GM23338 (cell line): ENCODE measurements at regions not wholly inside any gene's neighbourhood (a gene's known extent, or its start where the extent isn't known, plus 50 kb on each side); places are given as distances from the start of the nearest gene placed in this dataset.

Experiments
- ATAC-seq: fragments of 200-7000 bp; cut with Tn5 transposase; 3 replicates; pipeline ENCODE4 v1.9.1; 2020
- DNase-seq: peaks from one replicate; pipeline ENCODE4 v3.0.0-alpha.2; 2015; ENCODE audit warnings: low spot score
- H2AFZ ChIP-seq: fragments of 200-600 bp; sonication (generic); 2 replicates; pipeline ENCODE4 v1.8.0; 2016; ENCODE audit warnings: antibody characterized with exemption, mild to moderate bottlenecking, moderate library complexity
- H3F3A ChIP-seq: fragments of 200-600 bp; sonication (generic); replicated peaks from 2 replicates; pipeline ENCODE4 v1.8.0; 2017; ENCODE audit warnings: antibody characterized with exemption, mixed run types, low read depth
- H3K27ac ChIP-seq: fragments of 200-600 bp; sonication (generic); 2 replicates; pipeline ENCODE4 v1.6.1; 2016; ENCODE audit warnings: low read depth
- H3K27me3 ChIP-seq: fragments of 200-600 bp; sonication (generic); 2 replicates; pipeline ENCODE4 v1.8.0; 2016; ENCODE audit warnings: mild to moderate bottlenecking, mixed run types, moderate library complexity; ENCODE audit not compliant: insufficient read depth
- H3K36me3 ChIP-seq: fragments of 200-600 bp; sonication (generic); 2 replicates; pipeline ENCODE4 v1.8.0; 2016; ENCODE audit warnings: mild to moderate bottlenecking; ENCODE audit not compliant: insufficient read depth
- H3K4me1 ChIP-seq: fragments of 200-600 bp; sonication (generic); 2 replicates; pipeline ENCODE4 v1.8.0; 2016; ENCODE audit warnings: mild to moderate bottlenecking, moderate library complexity; ENCODE audit not compliant: insufficient read depth
- H3K4me2 ChIP-seq: fragments of 200-600 bp; sonication (generic); 2 replicates; pipeline ENCODE4 v1.7.1; 2017; ENCODE audit warnings: mixed run types
- H3K4me3 ChIP-seq: fragments of 200-600 bp; sonication (generic); 2 replicates; pipeline ENCODE4 v1.6.1; 2016; ENCODE audit warnings: mixed run types
- H3K79me2 ChIP-seq: fragments of 200-600 bp; sonication (generic); replicated peaks from 2 replicates; pipeline ENCODE4 v1.8.0; 2017; ENCODE audit warnings: mild to moderate bottlenecking; ENCODE audit not compliant: insufficient read depth
- H3K9me2 ChIP-seq: fragments of 200-600 bp; sonication (generic); 2 replicates; pipeline ENCODE4 v1.8.0; 2017; ENCODE audit not compliant: insufficient read depth
- H4K20me1 ChIP-seq: fragments of 200-600 bp; sonication (generic); replicated peaks from 2 replicates; pipeline ENCODE4 v1.8.0; 2017; ENCODE audit warnings: mild to moderate bottlenecking; ENCODE audit not compliant: insufficient read depth
- H3K27ac Mint-ChIP-seq: 2 replicates; pipeline ENCODE4 v1.8.0; 2020; ENCODE audit warnings: inconsistent platforms, mild to moderate bottlenecking, moderate library complexity, mixed read lengths
- H3K27me3 Mint-ChIP-seq: 3 replicates; pipeline ENCODE4 v1.8.0; 2022; ENCODE audit warnings: low read depth, mild to moderate bottlenecking, moderate library complexity, mixed read lengths, inconsistent platforms; ENCODE audit not compliant: insufficient read depth, poor library complexity
- H3K36me3 Mint-ChIP-seq: 3 replicates; pipeline ENCODE4 v1.8.0; 2021; ENCODE audit warnings: low read depth, mild to moderate bottlenecking, inconsistent platforms, moderate library complexity, mixed read lengths
- H3K4me1 Mint-ChIP-seq: 3 replicates; pipeline ENCODE4 v1.8.0; 2020; ENCODE audit warnings: mild to moderate bottlenecking, inconsistent platforms, mixed read lengths
- H3K4me3 Mint-ChIP-seq: 3 replicates; pipeline ENCODE4 v1.8.0; 2021; ENCODE audit warnings: moderate library complexity, mild to moderate bottlenecking, inconsistent platforms, mixed read lengths
- H3K9me3 Mint-ChIP-seq: 3 replicates; pipeline ENCODE4 v1.8.0; 2020; ENCODE audit warnings: moderate library complexity, mild to moderate bottlenecking, inconsistent platforms, mixed read lengths
- CREB1 ChIP-seq: fragments of 250-450 bp; sonication (Bioruptor Pico); IDR thresholded peaks from 2 replicates; pipeline ENCODE4 v1.5.0; 2020; ENCODE audit warnings: low read depth, mild to moderate bottlenecking, moderate library complexity
- EZH2 ChIP-seq: fragments of 200-600 bp; sonication (generic); IDR thresholded peaks from one replicate; pipeline ENCODE4 v1.8.0; 2017; ENCODE audit warnings: antibody characterized with exemption, mild to moderate bottlenecking, low read depth; ENCODE audit not compliant: unreplicated experiment
- EZH2phosphoT487 ChIP-seq: fragments of 200-600 bp; sonication (generic); IDR thresholded peaks from one replicate; pipeline ENCODE4 v1.8.1; 2018; ENCODE audit warnings: antibody characterized with exemption; ENCODE audit not compliant: unreplicated experiment
- JUNB ChIP-seq: IDR thresholded peaks from one replicate; pipeline ENCODE4 v1.6.1; 2016; ENCODE audit warnings: antibody characterized with exemption; ENCODE audit not compliant: unreplicated experiment
- NANOG ChIP-seq: IDR thresholded peaks from 2 replicates; pipeline ENCODE4 v1.6.1; 2016; ENCODE audit warnings: antibody characterized with exemption, borderline replicate concordance
- POLR2AphosphoS5 ChIP-seq: IDR thresholded peaks from 2 replicates; pipeline ENCODE4 v1.6.1; 2016; ENCODE audit warnings: antibody characterized with exemption, low read depth
- REST ChIP-seq: IDR thresholded peaks from one replicate; pipeline ENCODE4 v1.6.1; 2018; ENCODE audit warnings: antibody characterized with exemption; ENCODE audit not compliant: unreplicated experiment
- STAT1 ChIP-seq: IDR thresholded peaks from one replicate; pipeline ENCODE4 v1.6.1; 2016; ENCODE audit warnings: antibody characterized with exemption; ENCODE audit not compliant: unreplicated experiment
- ZNF114 ChIP-seq: fragments of 250-450 bp; sonication (Bioruptor Pico); IDR thresholded peaks from 2 replicates; pipeline ENCODE4 v1.5.0; 2020; ENCODE audit warnings: mild to moderate bottlenecking, moderate library complexity
- ZNF331 ChIP-seq: fragments of 250-450 bp; sonication (Bioruptor Pico); IDR thresholded peaks from 2 replicates; pipeline ENCODE4 v1.5.0; 2020; ENCODE audit warnings: low read depth, mild to moderate bottlenecking, moderate library complexity
- TF ChIP-seq, protein P1 (sequence below): IDR thresholded peaks from 2 replicates; pipeline ENCODE4 v1.6.1; 2016; ENCODE audit warnings: antibody characterized with exemption
- TF ChIP-seq, protein P2 (sequence below), 2 experiments: fragments of 200-600 bp in 1 of 2; sonication (generic) in 1 of 2; conservative IDR thresholded peaks; 2 replicates each; pipeline versions ENCODE4 v1.5.1 to v1.6.1; 2016 to 2017; ENCODE audit warnings: antibody characterized with exemption in 2 of 2, low read depth in 2 of 2, mild to moderate bottlenecking in 2 of 2, moderate library complexity in 1 of 2
- TF ChIP-seq, protein P3 (sequence below): fragments of 250-450 bp; sonication (Bioruptor Pico); IDR thresholded peaks from 2 replicates; pipeline ENCODE4 v1.5.0; 2020; ENCODE audit warnings: mild to moderate bottlenecking, moderate library complexity

DNA sequence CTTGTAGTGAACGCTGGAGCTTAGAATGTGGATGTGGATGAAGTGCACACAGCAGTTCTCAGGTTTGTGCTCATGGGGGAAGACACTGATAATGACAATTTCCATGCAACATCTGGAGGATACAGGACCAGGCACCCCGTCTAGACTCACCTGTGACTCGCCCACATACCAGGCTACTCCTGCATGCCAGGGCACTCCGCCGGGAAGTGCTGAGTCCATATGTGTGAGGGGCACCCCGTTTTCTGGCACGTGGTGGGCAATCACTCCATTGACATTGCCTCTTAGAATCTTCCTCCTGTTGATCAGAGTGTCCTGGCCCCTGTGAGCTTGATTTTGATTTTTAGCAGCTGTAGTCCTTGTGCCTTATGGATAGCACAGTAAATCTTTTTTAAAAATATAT, 90.9 kb upstream of the LRPAP1 start:
- Histone ChIP-seq H3K27me3 (no peaks in the 10 kb centered on the region), H3K4me2 (no peak overlapping the region), H3K36me3 (no peaks in the 10 kb centered on the region), H3K27ac (no peak overlapping the region), H4K20me1 (no peaks in the 10 kb centered on the region), H3K79me2 (no peaks in the 10 kb centered on the region), H3K9me2 (no peaks in the 10 kb centered on the region), H2AFZ (no peak overlapping the region), H3K4me3 (no peak overlapping the region), H3K4me1 (no peaks in the 10 kb centered on the region), H3F3A (no peaks in the 10 kb centered on the region)
- Mint-ChIP-seq H3K27me3 (peaks cover 6% of the 10 kb centered on the region), H3K4me3 (no peak overlapping the region), H3K4me1 (peaks cover 12% of the 10 kb centered on the region; the same call in 2 of the 3 replicates), H3K27ac (no peak overlapping the region), H3K36me3 (no peaks in the 10 kb centered on the region), H3K9me3 (peaks cover 6% of the 10 kb centered on the region; the same call in 1 of the 3 replicates)
- ATAC-seq (no peak), DNase-seq (no peak)
- no peak for TF ChIP-seq REST
- TF ChIP-seq, protein P1, sequence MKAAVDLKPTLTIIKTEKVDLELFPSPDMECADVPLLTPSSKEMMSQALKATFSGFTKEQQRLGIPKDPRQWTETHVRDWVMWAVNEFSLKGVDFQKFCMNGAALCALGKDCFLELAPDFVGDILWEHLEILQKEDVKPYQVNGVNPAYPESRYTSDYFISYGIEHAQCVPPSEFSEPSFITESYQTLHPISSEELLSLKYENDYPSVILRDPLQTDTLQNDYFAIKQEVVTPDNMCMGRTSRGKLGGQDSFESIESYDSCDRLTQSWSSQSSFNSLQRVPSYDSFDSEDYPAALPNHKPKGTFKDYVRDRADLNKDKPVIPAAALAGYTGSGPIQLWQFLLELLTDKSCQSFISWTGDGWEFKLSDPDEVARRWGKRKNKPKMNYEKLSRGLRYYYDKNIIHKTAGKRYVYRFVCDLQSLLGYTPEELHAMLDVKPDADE = no peak
- TF ChIP-seq, protein P2, sequence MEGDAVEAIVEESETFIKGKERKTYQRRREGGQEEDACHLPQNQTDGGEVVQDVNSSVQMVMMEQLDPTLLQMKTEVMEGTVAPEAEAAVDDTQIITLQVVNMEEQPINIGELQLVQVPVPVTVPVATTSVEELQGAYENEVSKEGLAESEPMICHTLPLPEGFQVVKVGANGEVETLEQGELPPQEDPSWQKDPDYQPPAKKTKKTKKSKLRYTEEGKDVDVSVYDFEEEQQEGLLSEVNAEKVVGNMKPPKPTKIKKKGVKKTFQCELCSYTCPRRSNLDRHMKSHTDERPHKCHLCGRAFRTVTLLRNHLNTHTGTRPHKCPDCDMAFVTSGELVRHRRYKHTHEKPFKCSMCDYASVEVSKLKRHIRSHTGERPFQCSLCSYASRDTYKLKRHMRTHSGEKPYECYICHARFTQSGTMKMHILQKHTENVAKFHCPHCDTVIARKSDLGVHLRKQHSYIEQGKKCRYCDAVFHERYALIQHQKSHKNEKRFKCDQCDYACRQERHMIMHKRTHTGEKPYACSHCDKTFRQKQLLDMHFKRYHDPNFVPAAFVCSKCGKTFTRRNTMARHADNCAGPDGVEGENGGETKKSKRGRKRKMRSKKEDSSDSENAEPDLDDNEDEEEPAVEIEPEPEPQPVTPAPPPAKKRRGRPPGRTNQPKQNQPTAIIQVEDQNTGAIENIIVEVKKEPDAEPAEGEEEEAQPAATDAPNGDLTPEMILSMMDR (conservative IDR thresholded peaks at IDR 0.05; ENCODE audit: low read depth in 2 of 2) = no peak
- TF ChIP-seq, protein P3, sequence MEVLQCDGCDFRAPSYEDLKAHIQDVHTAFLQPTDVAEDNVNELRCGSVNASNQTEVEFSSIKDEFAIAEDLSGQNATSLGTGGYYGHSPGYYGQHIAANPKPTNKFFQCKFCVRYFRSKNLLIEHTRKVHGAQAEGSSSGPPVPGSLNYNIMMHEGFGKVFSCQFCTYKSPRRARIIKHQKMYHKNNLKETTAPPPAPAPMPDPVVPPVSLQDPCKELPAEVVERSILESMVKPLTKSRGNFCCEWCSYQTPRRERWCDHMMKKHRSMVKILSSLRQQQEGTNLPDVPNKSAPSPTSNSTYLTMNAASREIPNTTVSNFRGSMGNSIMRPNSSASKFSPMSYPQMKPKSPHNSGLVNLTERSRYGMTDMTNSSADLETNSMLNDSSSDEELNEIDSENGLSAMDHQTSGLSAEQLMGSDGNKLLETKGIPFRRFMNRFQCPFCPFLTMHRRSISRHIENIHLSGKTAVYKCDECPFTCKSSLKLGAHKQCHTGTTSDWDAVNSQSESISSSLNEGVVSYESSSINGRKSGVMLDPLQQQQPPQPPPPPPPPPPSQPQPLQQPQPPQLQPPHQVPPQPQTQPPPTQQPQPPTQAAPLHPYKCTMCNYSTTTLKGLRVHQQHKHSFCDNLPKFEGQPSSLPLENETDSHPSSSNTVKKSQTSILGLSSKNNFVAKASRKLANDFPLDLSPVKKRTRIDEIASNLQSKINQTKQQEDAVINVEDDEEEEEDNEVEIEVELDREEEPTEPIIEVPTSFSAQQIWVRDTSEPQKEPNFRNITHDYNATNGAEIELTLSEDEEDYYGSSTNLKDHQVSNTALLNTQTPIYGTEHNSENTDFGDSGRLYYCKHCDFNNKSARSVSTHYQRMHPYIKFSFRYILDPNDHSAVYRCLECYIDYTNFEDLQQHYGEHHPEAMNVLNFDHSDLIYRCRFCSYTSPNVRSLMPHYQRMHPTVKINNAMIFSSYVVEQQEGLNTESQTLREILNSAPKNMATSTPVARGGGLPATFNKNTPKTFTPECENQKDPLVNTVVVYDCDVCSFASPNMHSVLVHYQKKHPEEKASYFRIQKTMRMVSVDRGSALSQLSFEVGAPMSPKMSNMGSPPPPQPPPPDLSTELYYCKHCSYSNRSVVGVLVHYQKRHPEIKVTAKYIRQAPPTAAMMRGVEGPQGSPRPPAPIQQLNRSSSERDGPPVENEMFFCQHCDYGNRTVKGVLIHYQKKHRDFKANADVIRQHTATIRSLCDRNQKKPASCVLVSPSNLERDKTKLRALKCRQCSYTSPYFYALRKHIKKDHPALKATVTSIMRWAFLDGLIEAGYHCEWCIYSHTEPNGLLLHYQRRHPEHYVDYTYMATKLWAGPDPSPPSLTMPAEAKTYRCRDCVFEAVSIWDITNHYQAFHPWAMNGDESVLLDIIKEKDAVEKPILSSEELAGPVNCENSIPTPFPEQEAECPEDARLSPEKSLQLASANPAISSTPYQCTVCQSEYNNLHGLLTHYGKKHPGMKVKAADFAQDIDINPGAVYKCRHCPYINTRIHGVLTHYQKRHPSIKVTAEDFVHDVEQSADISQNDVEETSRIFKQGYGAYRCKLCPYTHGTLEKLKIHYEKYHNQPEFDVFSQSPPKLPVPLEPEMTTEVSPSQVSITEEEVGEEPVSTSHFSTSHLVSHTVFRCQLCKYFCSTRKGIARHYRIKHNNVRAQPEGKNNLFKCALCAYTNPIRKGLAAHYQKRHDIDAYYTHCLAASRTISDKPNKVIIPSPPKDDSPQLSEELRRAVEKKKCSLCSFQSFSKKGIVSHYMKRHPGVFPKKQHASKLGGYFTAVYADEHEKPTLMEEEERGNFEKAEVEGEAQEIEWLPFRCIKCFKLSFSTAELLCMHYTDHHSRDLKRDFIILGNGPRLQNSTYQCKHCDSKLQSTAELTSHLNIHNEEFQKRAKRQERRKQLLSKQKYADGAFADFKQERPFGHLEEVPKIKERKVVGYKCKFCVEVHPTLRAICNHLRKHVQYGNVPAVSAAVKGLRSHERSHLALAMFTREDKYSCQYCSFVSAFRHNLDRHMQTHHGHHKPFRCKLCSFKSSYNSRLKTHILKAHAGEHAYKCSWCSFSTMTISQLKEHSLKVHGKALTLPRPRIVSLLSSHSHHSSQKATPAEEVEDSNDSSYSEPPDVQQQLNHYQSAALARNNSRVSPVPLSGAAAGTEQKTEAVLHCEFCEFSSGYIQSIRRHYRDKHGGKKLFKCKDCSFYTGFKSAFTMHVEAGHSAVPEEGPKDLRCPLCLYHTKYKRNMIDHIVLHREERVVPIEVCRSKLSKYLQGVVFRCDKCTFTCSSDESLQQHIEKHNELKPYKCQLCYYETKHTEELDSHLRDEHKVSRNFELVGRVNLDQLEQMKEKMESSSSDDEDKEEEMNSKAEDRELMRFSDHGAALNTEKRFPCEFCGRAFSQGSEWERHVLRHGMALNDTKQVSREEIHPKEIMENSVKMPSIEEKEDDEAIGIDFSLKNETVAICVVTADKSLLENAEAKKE (CRISPR knock-in tag) = no peak
- no peak for TF ChIP-seq POLR2AphosphoS5
- TF ChIP-seq JUNB = no peak
- TF ChIP-seq ZNF114 (CRISPR knock-in tag) = no peak
- TF ChIP-seq ZNF331 (CRISPR knock-in tag) = no peak
- TF ChIP-seq EZH2 = no peak
- TF ChIP-seq STAT1 = no peak
- no peak for TF ChIP-seq EZH2phosphoT487
- TF ChIP-seq CREB1 = no peak
- TF ChIP-seq NANOG = no peak
